HG02623 (cell line): ENCODE measurements at regions not wholly inside any gene's neighbourhood (a gene's known extent, or its start where the extent isn't known, plus 50 kb on each side); places are given as distances from the start of the nearest gene placed in this dataset.
"Not testable (repeated sequence)": the region's sequence is repeated elsewhere in the genome, so short reads cannot be mapped to it uniquely, and the experiment has no call there.

Experiments
- ATAC-seq: cut with Tn5 transposase; IDR thresholded peaks from one replicate; pipeline ENCODE4 v1.9.1; 2021; ENCODE audit warnings: moderate library complexity; ENCODE audit not compliant: unreplicated experiment

- ATAC-seq: peak; percentile 51
These were observed 137.7 kb upstream of the GRIA1 start for GRCh38 chr5:153352685-153353219.

GRCh38 chr5:153357493-153358112, 132.9 kb upstream of the GRIA1 start:
- ATAC-seq: no peak

- ATAC-seq: peak; percentile 95
These were observed 132.0 kb upstream of the GRIA1 start for GRCh38 chr5:153358315-153358976.

- no peak for ATAC-seq
These were observed 129.6 kb upstream of the GRIA1 start for GRCh38 chr5:153360860-153361259.

- no peak for ATAC-seq
These were observed 128.6 kb upstream of the GRIA1 start for GRCh38 chr5:153361735-153362409.

GRCh38 chr5:153365547-153365946, 124.9 kb upstream of the GRIA1 start:
- peak; percentile 56 for ATAC-seq

GRCh38 chr5:153367466-153367865, 123.0 kb upstream of the GRIA1 start:
- no peak for ATAC-seq

GRCh38 chr5:153372425-153373129, 117.9 kb upstream of the GRIA1 start:
- no peak for ATAC-seq

- no peak for ATAC-seq
These were observed 117.4 kb upstream of the GRIA1 start for GRCh38 chr5:153373130-153373498.

- ATAC-seq: not testable (repeated sequence)
These were observed 108.8 kb upstream of the GRIA1 start for GRCh38 chr5:153381630-153382029.

GRCh38 chr5:153390569-153390968, 99.9 kb upstream of the GRIA1 start:
- no peak for ATAC-seq

GRCh38 chr5:153399595-153399994, 90.9 kb upstream of the GRIA1 start:
- no peak for ATAC-seq

GRCh38 chr5:153400931-153401330, 89.5 kb upstream of the GRIA1 start:
- no peak for ATAC-seq

- no peak for ATAC-seq
These were observed 87.9 kb upstream of the GRIA1 start for GRCh38 chr5:153402550-153402949.

- no peak for ATAC-seq
These were observed 87.0 kb upstream of the GRIA1 start for GRCh38 chr5:153403470-153403869.

GRCh38 chr5:153404747-153405146, 85.7 kb upstream of the GRIA1 start:
- ATAC-seq: no peak

GRCh38 chr5:153421676-153422075, 68.8 kb upstream of the GRIA1 start:
- ATAC-seq: no peak

- no peak for ATAC-seq
These were observed 64.6 kb upstream of the GRIA1 start for GRCh38 chr5:153425914-153426313.

- no peak for ATAC-seq
These were observed 60.6 kb upstream of the GRIA1 start for GRCh38 chr5:153429761-153430380.

GRCh38 chr5:153432583-153432982, 57.9 kb upstream of the GRIA1 start:
- no peak for ATAC-seq

- no peak for ATAC-seq
These were observed 53.2 kb upstream of the GRIA1 start for GRCh38 chr5:153437251-153437650.
